LHCN-M2 (cell line): ENCODE measurements at regions not wholly inside any gene's neighbourhood (a gene's known extent, or its start where the extent isn't known, plus 50 kb on each side); places are given as distances from the start of the nearest gene placed in this dataset.
A peak's percentile ranks its signal among the peaks of the same experiment; 100 is the strongest.

Experiments
- DNase-seq: peaks from one replicate; pipeline ENCODE4 v3.0.0-alpha.2; 2012; ENCODE audit warnings: low read depth

- peak; percentile 72 for DNase-seq
Observed at GRCh38 chr13:99436686-99437416, 64.4 kb upstream of the TM9SF2 start.

GRCh38 chr13:99439048-99439447 lies 62.2 kb upstream of the TM9SF2 start:
- DNase-seq = no peak

- DNase-seq = no peak
Observed at GRCh38 chr13:99439850-99440604, 61.2 kb upstream of the TM9SF2 start.

GRCh38 chr13:99442273-99442895 lies 58.9 kb upstream of the TM9SF2 start:
- peak; percentile 35 for DNase-seq

GRCh38 chr13:99446242-99446641 lies 55.0 kb upstream of the TM9SF2 start:
- no peak for DNase-seq

- DNase-seq = no peak
Observed at GRCh38 chr13:99448546-99448945, 52.7 kb upstream of the TM9SF2 start.

GRCh38 chr13:99450416-99450815 lies 50.9 kb upstream of the TM9SF2 start:
- DNase-seq = no peak
